ENCODE measurements at regions not wholly inside any gene's neighbourhood (a gene's known extent, or its start where the extent isn't known, plus 50 kb on each side); places are given as distances from the start of the nearest gene placed in this dataset.

- no peak for DNase-seq (ENCODE audit: low read depth in 2 of 2)
These were observed 201.0 kb upstream of the CADM1 start for GRCh38 chr11:115705200-115705599.

- no peak for DNase-seq (ENCODE audit: low read depth in 2 of 2)
These were observed 197.0 kb upstream of the CADM1 start for GRCh38 chr11:115700981-115701875.

GRCh38 chr11:115700496-115700895 is 196.3 kb upstream of the CADM1 start:
- DNase-seq (ENCODE audit: low read depth in 2 of 2): no peak

- DNase-seq (ENCODE audit: low read depth in 2 of 2): no peak
These were observed 195.5 kb upstream of the CADM1 start for GRCh38 chr11:115699733-115700132.

GRCh38 chr11:115699326-115699725 is 195.1 kb upstream of the CADM1 start:
- DNase-seq (ENCODE audit: low read depth in 2 of 2): no peak

- no peak for DNase-seq (ENCODE audit: low read depth in 2 of 2)
These were observed 194.0 kb upstream of the CADM1 start for GRCh38 chr11:115698243-115698642.

GRCh38 chr11:115696563-115696962 is 192.3 kb upstream of the CADM1 start:
- DNase-seq (ENCODE audit: low read depth in 2 of 2): no peak

- no peak for DNase-seq (ENCODE audit: low read depth in 2 of 2)
These were observed 191.6 kb upstream of the CADM1 start for GRCh38 chr11:115695677-115696364.

- no peak for DNase-seq (ENCODE audit: low read depth in 2 of 2)
These were observed 188.8 kb upstream of the CADM1 start for GRCh38 chr11:115693002-115693401.

GRCh38 chr11:115691030-115691429 is 186.8 kb upstream of the CADM1 start:
- no peak for DNase-seq (ENCODE audit: low read depth in 2 of 2)

GRCh38 chr11:115687934-115688333 is 183.7 kb upstream of the CADM1 start:
- no peak for DNase-seq (ENCODE audit: low read depth in 2 of 2)

- no peak for DNase-seq (ENCODE audit: low read depth in 2 of 2)
These were observed 180.5 kb upstream of the CADM1 start for GRCh38 chr11:115684699-115685098.

- DNase-seq (ENCODE audit: low read depth in 2 of 2): no peak
These were observed 179.9 kb upstream of the CADM1 start for GRCh38 chr11:115684135-115684534.

GRCh38 chr11:115682888-115683287 is 178.7 kb upstream of the CADM1 start:
- DNase-seq (ENCODE audit: low read depth in 2 of 2): no peak

GRCh38 chr11:115682101-115682500 is 177.9 kb upstream of the CADM1 start:
- no peak for DNase-seq (ENCODE audit: low read depth in 2 of 2)

- DNase-seq (ENCODE audit: low read depth in 2 of 2): no peak
These were observed 175.7 kb upstream of the CADM1 start for GRCh38 chr11:115679945-115680344.

GRCh38 chr11:115678942-115679341 is 174.7 kb upstream of the CADM1 start:
- DNase-seq (ENCODE audit: low read depth in 2 of 2): no peak

- no peak for DNase-seq (ENCODE audit: low read depth in 2 of 2)
These were observed 173.0 kb upstream of the CADM1 start for GRCh38 chr11:115677190-115677589.

GRCh38 chr11:115676768-115677167 is 172.6 kb upstream of the CADM1 start:
- DNase-seq (ENCODE audit: low read depth in 2 of 2): no peak

GRCh38 chr11:115676206-115676605 is 172.0 kb upstream of the CADM1 start:
- DNase-seq (ENCODE audit: low read depth in 2 of 2): no peak

- DNase-seq (ENCODE audit: low read depth in 2 of 2): no peak
These were observed 170.8 kb upstream of the CADM1 start for GRCh38 chr11:115674937-115675544.

- DNase-seq (ENCODE audit: low read depth in 2 of 2): no peak
These were observed 170.1 kb upstream of the CADM1 start for GRCh38 chr11:115674176-115674936.

Measured in activated CD8-positive, alpha-beta memory T cell treated with anti-CD3 and anti-CD28 coated beads for 4 hours (primary cell).